HG03565 (cell line): ENCODE measurements at regions not wholly inside any gene's neighbourhood (a gene's known extent, or its start where the extent isn't known, plus 50 kb on each side); places are given as distances from the start of the nearest gene placed in this dataset.

Experiments used
- ATAC-seq: cut with Tn5 transposase; IDR thresholded peaks from one replicate; pipeline ENCODE4 v1.9.1; 2021; ENCODE audit warnings: mild to moderate bottlenecking, moderate library complexity; ENCODE audit not compliant: unreplicated experiment

GRCh38 chr4:29005838-29006237 is 1714.3 kb upstream of the PCDH7 start:
- ATAC-seq: no peak

- ATAC-seq: no peak
Measured at GRCh38 chr4:29009908-29010307, 1710.3 kb upstream of the PCDH7 start.

- ATAC-seq: no peak
Measured at GRCh38 chr4:29013341-29013740, 1706.8 kb upstream of the PCDH7 start.

- no peak for ATAC-seq
Measured at GRCh38 chr4:29014555-29014954, 1705.6 kb upstream of the PCDH7 start.

GRCh38 chr4:29033703-29034102 is 1686.5 kb upstream of the PCDH7 start:
- no peak for ATAC-seq

- ATAC-seq: no peak
Measured at GRCh38 chr4:29037501-29037900, 1682.7 kb upstream of the PCDH7 start.

- ATAC-seq: no peak
Measured at GRCh38 chr4:29043411-29043810, 1676.8 kb upstream of the PCDH7 start.

GRCh38 chr4:29046186-29046585 is 1674.0 kb upstream of the PCDH7 start:
- no peak for ATAC-seq

GRCh38 chr4:29046781-29047180 is 1673.4 kb upstream of the PCDH7 start:
- ATAC-seq: no peak

GRCh38 chr4:29047341-29048041 is 1672.7 kb upstream of the PCDH7 start:
- ATAC-seq: no peak

- no peak for ATAC-seq
Measured at GRCh38 chr4:29051381-29051965, 1668.7 kb upstream of the PCDH7 start.

- no peak for ATAC-seq
Measured at GRCh38 chr4:29052266-29052665, 1667.9 kb upstream of the PCDH7 start.

- ATAC-seq: no peak
Measured at GRCh38 chr4:29058531-29058930, 1661.6 kb upstream of the PCDH7 start.

GRCh38 chr4:29066861-29067260 is 1653.3 kb upstream of the PCDH7 start:
- ATAC-seq: no peak

- no peak for ATAC-seq
Measured at GRCh38 chr4:29073571-29073970, 1646.6 kb upstream of the PCDH7 start.

GRCh38 chr4:29075366-29075765 is 1644.8 kb upstream of the PCDH7 start:
- no peak for ATAC-seq

- no peak for ATAC-seq
Measured at GRCh38 chr4:29079260-29079659, 1640.9 kb upstream of the PCDH7 start.

- no peak for ATAC-seq
Measured at GRCh38 chr4:29081234-29081955, 1638.8 kb upstream of the PCDH7 start.

GRCh38 chr4:29082684-29083083 is 1637.5 kb upstream of the PCDH7 start:
- ATAC-seq: no peak

GRCh38 chr4:29085748-29086147 is 1634.4 kb upstream of the PCDH7 start:
- no peak for ATAC-seq

- ATAC-seq: no peak
Measured at GRCh38 chr4:29104694-29105093, 1615.5 kb upstream of the PCDH7 start.

- ATAC-seq: no peak
Measured at GRCh38 chr4:29113960-29114359, 1606.2 kb upstream of the PCDH7 start.
